ENCODE measurements at regions not wholly inside any gene's neighbourhood (a gene's known extent, or its start where the extent isn't known, plus 50 kb on each side); places are given as distances from the start of the nearest gene placed in this dataset.

DNA sequence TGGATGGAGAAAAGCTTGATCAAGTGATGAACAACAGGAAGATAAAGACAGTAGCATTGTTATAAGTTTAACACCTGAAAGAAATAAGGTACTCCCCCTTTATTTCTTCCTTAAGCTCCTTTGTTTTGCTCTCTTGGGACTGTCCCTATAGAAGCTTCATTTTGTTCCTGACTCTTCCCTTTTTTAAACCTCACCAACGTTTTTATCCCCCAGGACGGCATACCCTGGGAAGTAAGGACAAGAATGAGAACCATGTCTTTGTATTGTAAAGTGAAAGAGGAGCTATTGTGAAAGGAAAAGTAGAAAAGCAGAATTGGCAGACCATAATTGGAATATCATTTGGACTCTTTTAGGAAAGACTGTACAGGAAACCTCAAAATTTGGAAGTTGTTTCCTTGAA is 1368.6 kb upstream of the C9orf72 start:
- Histone ChIP-seq H3K4me1 (replicated peaks in 1 of 2; ENCODE audit: control insufficient read depth in 2 of 2, insufficient read depth in 2 of 2, low read length in 2 of 2) (no peaks in the 10 kb centered on the region), H3K27ac (ENCODE audit: extremely low read depth, low read depth, low read length) (no peak overlapping the region), H2AFZ (ENCODE audit: low read depth, low read length) (no peak overlapping the region), H3K9me1 (ENCODE audit: control insufficient read depth, insufficient read depth, low read length) (no peaks in the 10 kb centered on the region), H3K9ac (ENCODE audit: insufficient read depth in 1 of 2, low read depth in 2 of 2, low read length in 2 of 2) (no peak overlapping the region), H3K4me3 (no peak overlapping the region), H4K20me1 (replicated peaks; ENCODE audit: control insufficient read depth, insufficient read depth, low read length) (no peaks in the 10 kb centered on the region), H3K36me3 (ENCODE audit: control insufficient read depth, insufficient read depth, low read length) (no peaks in the 10 kb centered on the region), H3K79me2 (ENCODE audit: control insufficient read depth, insufficient read depth, low read length) (no peaks in the 10 kb centered on the region), H3K9me3 (replicated peaks; ENCODE audit: control insufficient read depth, insufficient read depth, low read depth, low read length) (no peaks in the 10 kb centered on the region), H3K4me2 (ENCODE audit: insufficient read depth, low read length) (no peak overlapping the region), H3K27me3 (ENCODE audit: control insufficient read depth in 2 of 2, insufficient read depth in 2 of 2, low read length in 2 of 2) (no peaks in the 10 kb centered on the region)
- DNase-seq (ENCODE audit: extremely low read depth in 1 of 4, low spot score in 3 of 4) (no peak), ATAC-seq (no peak), FAIRE-seq (no peak)
- no TSS peak for BruUV-seq (replicated peaks)
- ChIA-PET CTCF (ENCODE audit: low intra/inter-chr PET ratio) (no interaction called here), POLR2A (no interaction called here)
- TF ChIP-seq TAL1 (IDR thresholded peaks at IDR 0.05), result no peak
- in situ Hi-C loops (cut with MboI), result no loop called here
- intact Hi-C loops (cut with micrococcal nuclease), result no loop called here
- no CpG with 5 or more reads among the region's 2 CpGs for WGBS (ENCODE audit: insufficient coverage, low coverage, missing lambda C conversion rate)

DNA sequence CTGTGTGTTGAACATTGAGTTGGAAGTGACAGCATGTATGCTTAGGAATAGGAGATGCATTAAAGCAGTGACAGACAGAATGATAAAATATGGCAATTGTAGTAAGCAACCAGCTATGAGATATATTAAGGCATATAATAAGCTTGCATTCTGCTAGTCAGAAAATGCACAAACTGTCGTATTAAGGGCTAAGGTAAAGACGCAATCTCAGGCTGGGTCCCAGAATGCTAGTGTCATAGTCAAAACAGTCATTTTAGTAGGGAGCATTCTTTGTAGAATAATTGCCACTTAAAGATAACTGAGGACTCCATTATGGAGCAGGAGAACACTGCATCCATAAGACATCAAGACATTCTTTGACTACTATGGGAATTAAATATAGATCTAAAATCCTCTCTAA is 1369.7 kb upstream of the C9orf72 start:
- Histone ChIP-seq H3K36me3 (ENCODE audit: control insufficient read depth, insufficient read depth, low read length) (no peaks in the 10 kb centered on the region), H3K9ac (ENCODE audit: insufficient read depth in 1 of 2, low read depth in 2 of 2, low read length in 2 of 2) (no peak overlapping the region), H3K9me1 (ENCODE audit: control insufficient read depth, insufficient read depth, low read length) (no peaks in the 10 kb centered on the region), H3K79me2 (ENCODE audit: control insufficient read depth, insufficient read depth, low read length) (no peaks in the 10 kb centered on the region), H3K4me2 (ENCODE audit: insufficient read depth, low read length) (no peak overlapping the region), H3K4me1 (replicated peaks in 1 of 2; ENCODE audit: control insufficient read depth in 2 of 2, insufficient read depth in 2 of 2, low read length in 2 of 2) (no peaks in the 10 kb centered on the region), H3K9me3 (replicated peaks; ENCODE audit: control insufficient read depth, insufficient read depth, low read depth, low read length) (no peaks in the 10 kb centered on the region), H3K27me3 (ENCODE audit: control insufficient read depth in 2 of 2, insufficient read depth in 2 of 2, low read length in 2 of 2) (no peaks in the 10 kb centered on the region), H3K27ac (ENCODE audit: extremely low read depth, low read depth, low read length) (no peak overlapping the region), H2AFZ (ENCODE audit: low read depth, low read length) (no peak overlapping the region), H4K20me1 (replicated peaks; ENCODE audit: control insufficient read depth, insufficient read depth, low read length) (no peaks in the 10 kb centered on the region), H3K4me3 (no peak overlapping the region)
- TF ChIP-seq NCOR1 (IDR thresholded peaks at IDR 0.05) (no peak), RBM17 (IDR thresholded peaks at IDR 0.05; ENCODE audit: borderline replicate concordance, low read depth, low read length) (no peak)
- TF ChIP-seq, protein P1, sequence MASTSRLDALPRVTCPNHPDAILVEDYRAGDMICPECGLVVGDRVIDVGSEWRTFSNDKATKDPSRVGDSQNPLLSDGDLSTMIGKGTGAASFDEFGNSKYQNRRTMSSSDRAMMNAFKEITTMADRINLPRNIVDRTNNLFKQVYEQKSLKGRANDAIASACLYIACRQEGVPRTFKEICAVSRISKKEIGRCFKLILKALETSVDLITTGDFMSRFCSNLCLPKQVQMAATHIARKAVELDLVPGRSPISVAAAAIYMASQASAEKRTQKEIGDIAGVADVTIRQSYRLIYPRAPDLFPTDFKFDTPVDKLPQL (IDR thresholded peaks at IDR 0.05; ENCODE audit: extremely low read depth, insufficient read length), result no peak
- TF ChIP-seq, protein P2, sequence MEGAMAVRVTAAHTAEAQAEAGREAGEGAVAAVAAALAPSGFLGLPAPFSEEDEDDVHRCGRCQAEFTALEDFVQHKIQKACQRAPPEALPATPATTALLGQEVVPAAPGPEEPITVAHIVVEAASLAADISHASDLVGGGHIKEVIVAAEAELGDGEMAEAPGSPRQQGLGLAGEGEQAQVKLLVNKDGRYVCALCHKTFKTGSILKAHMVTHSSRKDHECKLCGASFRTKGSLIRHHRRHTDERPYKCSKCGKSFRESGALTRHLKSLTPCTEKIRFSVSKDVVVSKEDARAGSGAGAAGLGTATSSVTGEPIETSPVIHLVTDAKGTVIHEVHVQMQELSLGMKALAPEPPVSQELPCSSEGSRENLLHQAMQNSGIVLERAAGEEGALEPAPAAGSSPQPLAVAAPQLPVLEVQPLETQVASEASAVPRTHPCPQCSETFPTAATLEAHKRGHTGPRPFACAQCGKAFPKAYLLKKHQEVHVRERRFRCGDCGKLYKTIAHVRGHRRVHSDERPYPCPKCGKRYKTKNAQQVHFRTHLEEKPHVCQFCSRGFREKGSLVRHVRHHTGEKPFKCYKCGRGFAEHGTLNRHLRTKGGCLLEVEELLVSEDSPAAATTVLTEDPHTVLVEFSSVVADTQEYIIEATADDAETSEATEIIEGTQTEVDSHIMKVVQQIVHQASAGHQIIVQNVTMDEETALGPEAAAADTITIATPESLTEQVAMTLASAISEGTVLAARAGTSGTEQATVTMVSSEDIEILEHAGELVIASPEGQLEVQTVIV (CRISPR knock-in tag; IDR thresholded peaks at IDR 0.05; ENCODE audit: borderline replicate concordance), result no peak
- TF ChIP-seq, protein P3, sequence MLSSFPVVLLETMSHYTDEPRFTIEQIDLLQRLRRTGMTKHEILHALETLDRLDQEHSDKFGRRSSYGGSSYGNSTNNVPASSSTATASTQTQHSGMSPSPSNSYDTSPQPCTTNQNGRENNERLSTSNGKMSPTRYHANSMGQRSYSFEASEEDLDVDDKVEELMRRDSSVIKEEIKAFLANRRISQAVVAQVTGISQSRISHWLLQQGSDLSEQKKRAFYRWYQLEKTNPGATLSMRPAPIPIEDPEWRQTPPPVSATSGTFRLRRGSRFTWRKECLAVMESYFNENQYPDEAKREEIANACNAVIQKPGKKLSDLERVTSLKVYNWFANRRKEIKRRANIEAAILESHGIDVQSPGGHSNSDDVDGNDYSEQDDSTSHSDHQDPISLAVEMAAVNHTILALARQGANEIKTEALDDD (IDR thresholded peaks at IDR 0.05), result no peak
- POLR2A ChIA-PET, result no interaction called here
- in situ Hi-C loops (cut with MboI) (no loop called here), intact Hi-C loops (cut with micrococcal nuclease) (no loop called here)
- ATAC-seq, result no peak
- no peak for FAIRE-seq
- WGBS (ENCODE audit: insufficient coverage, low coverage, missing lambda C conversion rate), result no CpG with 5 or more reads among the region's 2 CpGs
- no peak for DNase-seq (ENCODE audit: extremely low read depth in 1 of 4, low spot score in 3 of 4)
- CTCF ChIA-PET (ENCODE audit: low intra/inter-chr PET ratio), result no interaction called here
- BruUV-seq (replicated peaks), result no TSS peak

All from K562 (cell line).